ENCODE measurements at regions not wholly inside any gene's neighbourhood (a gene's known extent, or its start where the extent isn't known, plus 50 kb on each side); places are given as distances from the start of the nearest gene placed in this dataset.

DNA sequence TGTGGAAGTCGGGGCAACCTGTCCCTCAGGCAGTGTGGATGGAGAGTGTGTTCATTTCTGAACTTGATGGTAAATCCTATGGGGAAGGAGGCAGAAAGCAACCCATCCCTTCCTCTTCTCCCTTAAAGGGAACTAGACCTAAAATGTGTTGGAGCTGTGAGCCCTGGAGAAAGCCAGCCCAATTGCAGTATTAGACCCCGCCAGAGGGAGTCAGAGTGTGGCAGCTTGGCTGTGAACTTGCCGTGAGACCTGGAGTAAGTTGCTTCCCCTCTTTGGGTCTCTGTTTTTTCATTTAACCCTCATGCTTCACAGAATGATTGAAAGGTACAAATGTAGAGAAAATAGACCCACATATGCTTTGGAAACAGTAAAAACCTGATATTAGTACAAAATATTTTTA is 108.7 kb upstream of the PAK3 start:
- no peaks in the 10 kb centered on the region for H3K27me3 ChIP-seq
- DNase-seq = no peak

GRCh38 chrX:110985470-110985869 is 110.5 kb upstream of the PAK3 start:
- no peaks in the 10 kb centered on the region for H3K27me3 ChIP-seq

More for the DNA sequence above, 108.7 kb upstream of the PAK3 start:
- H3K4me3 ChIP-seq = no peak overlapping the region
- no peaks in the 10 kb centered on the region for H3K9me3 ChIP-seq
- TF ChIP-seq, protein P1, sequence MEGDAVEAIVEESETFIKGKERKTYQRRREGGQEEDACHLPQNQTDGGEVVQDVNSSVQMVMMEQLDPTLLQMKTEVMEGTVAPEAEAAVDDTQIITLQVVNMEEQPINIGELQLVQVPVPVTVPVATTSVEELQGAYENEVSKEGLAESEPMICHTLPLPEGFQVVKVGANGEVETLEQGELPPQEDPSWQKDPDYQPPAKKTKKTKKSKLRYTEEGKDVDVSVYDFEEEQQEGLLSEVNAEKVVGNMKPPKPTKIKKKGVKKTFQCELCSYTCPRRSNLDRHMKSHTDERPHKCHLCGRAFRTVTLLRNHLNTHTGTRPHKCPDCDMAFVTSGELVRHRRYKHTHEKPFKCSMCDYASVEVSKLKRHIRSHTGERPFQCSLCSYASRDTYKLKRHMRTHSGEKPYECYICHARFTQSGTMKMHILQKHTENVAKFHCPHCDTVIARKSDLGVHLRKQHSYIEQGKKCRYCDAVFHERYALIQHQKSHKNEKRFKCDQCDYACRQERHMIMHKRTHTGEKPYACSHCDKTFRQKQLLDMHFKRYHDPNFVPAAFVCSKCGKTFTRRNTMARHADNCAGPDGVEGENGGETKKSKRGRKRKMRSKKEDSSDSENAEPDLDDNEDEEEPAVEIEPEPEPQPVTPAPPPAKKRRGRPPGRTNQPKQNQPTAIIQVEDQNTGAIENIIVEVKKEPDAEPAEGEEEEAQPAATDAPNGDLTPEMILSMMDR (IDR thresholded peaks at IDR 0.05) = no peak
- ATAC-seq = no peak
- H3K27ac ChIP-seq = no peak overlapping the region
- no peaks in the 10 kb centered on the region for H3K4me1 ChIP-seq
- H3K36me3 ChIP-seq = no peaks in the 10 kb centered on the region
- intact Hi-C loops (cut with DNase I) = no loop called here

DNA sequence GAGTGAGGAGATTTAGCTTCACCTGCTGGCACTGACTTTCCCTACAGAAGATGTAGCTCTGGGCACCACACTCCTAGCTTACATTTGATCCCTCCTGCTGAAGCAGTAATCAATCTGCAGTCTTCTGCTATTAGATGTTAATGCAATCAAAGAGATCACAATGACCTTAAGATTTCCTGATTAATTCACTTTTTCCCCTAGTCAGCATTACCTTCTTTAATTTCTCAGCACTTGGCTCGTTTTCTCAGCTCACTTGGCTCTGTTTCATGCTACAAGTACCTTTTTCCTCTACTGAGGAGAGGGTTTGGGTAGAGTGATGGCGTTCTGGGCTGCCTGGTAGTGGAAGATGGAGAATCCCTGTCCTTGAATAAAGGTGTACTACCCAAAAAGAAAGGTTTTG is 113.0 kb upstream of the PAK3 start:
- H3K4me3 ChIP-seq = no peak overlapping the region
- DNase-seq (no peak), ATAC-seq (no peak)
- H3K9me3 ChIP-seq = no peaks in the 10 kb centered on the region
- H3K27me3 ChIP-seq = no peaks in the 10 kb centered on the region
- H3K27ac ChIP-seq = no peak overlapping the region
- H3K36me3 ChIP-seq = no peaks in the 10 kb centered on the region
- H3K4me1 ChIP-seq = no peaks in the 10 kb centered on the region
- intact Hi-C loops (cut with DNase I) = no loop called here
- TF ChIP-seq, protein P1 (IDR thresholded peaks at IDR 0.05) = no peak

More at GRCh38 chrX:110985470-110985869, 110.5 kb upstream of the PAK3 start:
- DNase-seq = no peak
- Histone ChIP-seq H3K4me3 (no peak overlapping the region), H3K4me1 (no peaks in the 10 kb centered on the region), H3K27ac (no peak overlapping the region), H3K36me3 (no peaks in the 10 kb centered on the region), H3K9me3 (no peaks in the 10 kb centered on the region)
- intact Hi-C loops (cut with DNase I) = no loop called here
- no peak for ATAC-seq
- TF ChIP-seq, protein P1 (IDR thresholded peaks at IDR 0.05) = no peak

- DNase-seq (no peak), ATAC-seq (no peak)
- Histone ChIP-seq H3K9me3 (no peaks in the 10 kb centered on the region), H3K27me3 (no peaks in the 10 kb centered on the region), H3K36me3 (no peaks in the 10 kb centered on the region), H3K27ac (no peak overlapping the region), H3K4me3 (no peak overlapping the region), H3K4me1 (no peaks in the 10 kb centered on the region)
- intact Hi-C loops (cut with DNase I) = no loop called here
- TF ChIP-seq, protein P1 (IDR thresholded peaks at IDR 0.05) = no peak
Measured at GRCh38 chrX:110966839-110967238, 129.2 kb upstream of the PAK3 start.

GRCh38 chrX:110966091-110966454 is 129.9 kb upstream of the PAK3 start:
- H3K27me3 ChIP-seq = no peaks in the 10 kb centered on the region
- intact Hi-C loops (cut with DNase I) = no loop called here
- H3K4me3 ChIP-seq = no peak overlapping the region
- H3K9me3 ChIP-seq = no peaks in the 10 kb centered on the region
- H3K4me1 ChIP-seq = no peaks in the 10 kb centered on the region
- DNase-seq (no peak), ATAC-seq (no peak)
- TF ChIP-seq, protein P1 (IDR thresholded peaks at IDR 0.05) = no peak
- H3K27ac ChIP-seq = no peak overlapping the region
- H3K36me3 ChIP-seq = no peaks in the 10 kb centered on the region

DNA sequence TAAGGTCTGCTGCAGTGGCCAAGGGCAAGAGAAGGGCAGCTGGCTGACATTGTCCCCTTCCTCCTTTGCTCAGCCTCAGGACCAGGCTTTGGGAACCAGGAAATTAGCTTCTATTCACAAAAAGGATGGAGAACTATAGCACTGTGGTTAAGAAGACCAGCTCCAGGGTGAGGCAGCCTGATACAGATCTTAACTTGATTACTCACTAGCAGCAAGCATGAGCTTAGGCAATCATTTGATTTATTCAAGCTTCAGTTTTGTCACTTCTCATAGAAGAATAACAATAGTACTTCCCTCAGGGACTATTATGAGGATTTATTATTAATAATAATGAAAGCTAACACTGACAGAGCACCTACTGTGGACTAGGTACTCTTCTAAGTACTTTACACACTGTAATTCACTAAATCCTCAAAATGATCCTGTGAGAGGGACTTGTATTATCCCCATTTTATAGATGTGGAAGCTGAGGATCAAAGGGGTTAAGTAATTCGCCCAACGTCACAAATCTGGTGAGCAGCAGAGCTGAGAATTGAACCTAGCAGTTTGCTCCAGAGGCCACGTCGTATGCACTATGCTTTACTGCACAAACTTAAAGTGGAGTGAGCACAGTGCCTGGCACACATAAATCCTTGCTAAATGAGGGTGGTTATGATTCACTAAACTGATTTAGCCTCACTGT is 130.4 kb upstream of the PAK3 start:
- H3K4me1 ChIP-seq = no peaks in the 10 kb centered on the region
- no peaks in the 10 kb centered on the region for H3K9me3 ChIP-seq
- no peak overlapping the region for H3K27ac ChIP-seq
- no peak for DNase-seq
- H3K36me3 ChIP-seq = no peaks in the 10 kb centered on the region
- ATAC-seq = no peak
- no peaks in the 10 kb centered on the region for H3K27me3 ChIP-seq
- TF ChIP-seq, protein P1 (IDR thresholded peaks at IDR 0.05) = no peak
- intact Hi-C loops (cut with DNase I) = no loop called here
- no peak overlapping the region for H3K4me3 ChIP-seq
